ENCODE measurements at regions not wholly inside any gene's neighbourhood (a gene's known extent, or its start where the extent isn't known, plus 50 kb on each side); places are given as distances from the start of the nearest gene placed in this dataset.

DNA sequence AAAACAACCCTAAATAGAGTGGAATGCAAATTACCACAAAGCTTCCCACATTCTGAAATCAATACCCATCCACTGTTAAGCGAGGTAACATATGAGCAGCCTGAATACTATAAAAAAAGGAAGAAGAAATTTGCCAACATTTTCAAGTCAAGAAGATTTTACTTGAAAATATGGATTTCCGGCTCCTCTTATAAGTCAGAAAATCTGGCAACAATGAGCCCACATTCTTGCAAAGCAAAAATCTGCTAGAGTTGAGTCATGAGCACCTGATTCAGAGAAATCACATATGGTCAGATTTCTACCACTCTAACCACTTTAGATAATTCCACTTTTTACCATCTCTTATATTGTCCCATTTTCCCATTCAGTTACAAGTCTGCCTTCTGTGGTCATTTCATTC lies 395.7 kb downstream of the DTHD1 start:
- TF ChIP-seq, protein P1, sequence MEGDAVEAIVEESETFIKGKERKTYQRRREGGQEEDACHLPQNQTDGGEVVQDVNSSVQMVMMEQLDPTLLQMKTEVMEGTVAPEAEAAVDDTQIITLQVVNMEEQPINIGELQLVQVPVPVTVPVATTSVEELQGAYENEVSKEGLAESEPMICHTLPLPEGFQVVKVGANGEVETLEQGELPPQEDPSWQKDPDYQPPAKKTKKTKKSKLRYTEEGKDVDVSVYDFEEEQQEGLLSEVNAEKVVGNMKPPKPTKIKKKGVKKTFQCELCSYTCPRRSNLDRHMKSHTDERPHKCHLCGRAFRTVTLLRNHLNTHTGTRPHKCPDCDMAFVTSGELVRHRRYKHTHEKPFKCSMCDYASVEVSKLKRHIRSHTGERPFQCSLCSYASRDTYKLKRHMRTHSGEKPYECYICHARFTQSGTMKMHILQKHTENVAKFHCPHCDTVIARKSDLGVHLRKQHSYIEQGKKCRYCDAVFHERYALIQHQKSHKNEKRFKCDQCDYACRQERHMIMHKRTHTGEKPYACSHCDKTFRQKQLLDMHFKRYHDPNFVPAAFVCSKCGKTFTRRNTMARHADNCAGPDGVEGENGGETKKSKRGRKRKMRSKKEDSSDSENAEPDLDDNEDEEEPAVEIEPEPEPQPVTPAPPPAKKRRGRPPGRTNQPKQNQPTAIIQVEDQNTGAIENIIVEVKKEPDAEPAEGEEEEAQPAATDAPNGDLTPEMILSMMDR (IDR thresholded peaks at IDR 0.05), result no peak
- no peaks in the 10 kb centered on the region for H3K9me3 ChIP-seq
- ATAC-seq (ENCODE audit: insufficient number of reproducible peaks, low FRiP score, low read depth) (no peak), DNase-seq (ENCODE audit: low spot score) (no peak)
- H3K36me3 ChIP-seq, result no peaks in the 10 kb centered on the region
- no peaks in the 10 kb centered on the region for H3K27me3 ChIP-seq (replicated peaks; ENCODE audit: insufficient read depth)
- no peaks in the 10 kb centered on the region for H3K4me1 ChIP-seq (ENCODE audit: control insufficient read depth in 1 of 2, low read depth in 2 of 2)
- H3K27ac ChIP-seq, result no peak overlapping the region
- H3K4me3 ChIP-seq, result no peak overlapping the region

DNA sequence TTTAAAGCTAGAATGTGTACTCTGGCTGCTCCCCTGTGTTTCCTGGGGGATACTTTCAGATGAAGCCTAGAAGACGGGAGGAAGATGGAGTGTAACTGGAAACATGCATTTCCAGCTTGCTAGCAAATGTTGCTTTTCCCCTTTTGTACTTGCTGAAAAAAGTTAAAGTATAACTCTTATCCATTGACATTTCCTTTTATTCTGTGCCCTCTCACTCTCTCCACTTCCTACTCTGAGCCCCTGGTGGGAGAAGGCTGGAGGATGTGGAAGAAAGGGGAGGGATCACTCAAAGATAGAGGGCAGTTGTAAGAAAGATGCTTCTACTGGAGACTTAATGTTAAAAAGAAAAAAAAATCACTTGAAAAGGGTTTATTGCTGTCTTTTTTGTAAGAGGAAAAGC lies 396.5 kb downstream of the DTHD1 start:
- no peaks in the 10 kb centered on the region for H3K9me3 ChIP-seq
- no peak overlapping the region for H3K27ac ChIP-seq
- DNase-seq (ENCODE audit: low spot score) (no peak), ATAC-seq (ENCODE audit: insufficient number of reproducible peaks, low FRiP score, low read depth) (no peak)
- TF ChIP-seq, protein P1 (IDR thresholded peaks at IDR 0.05), result no peak
- H3K36me3 ChIP-seq, result no peaks in the 10 kb centered on the region
- no peak overlapping the region for H3K4me3 ChIP-seq
- H3K4me1 ChIP-seq (ENCODE audit: control insufficient read depth in 1 of 2, low read depth in 2 of 2), result no peaks in the 10 kb centered on the region
- no peaks in the 10 kb centered on the region for H3K27me3 ChIP-seq (replicated peaks; ENCODE audit: insufficient read depth)

DNA sequence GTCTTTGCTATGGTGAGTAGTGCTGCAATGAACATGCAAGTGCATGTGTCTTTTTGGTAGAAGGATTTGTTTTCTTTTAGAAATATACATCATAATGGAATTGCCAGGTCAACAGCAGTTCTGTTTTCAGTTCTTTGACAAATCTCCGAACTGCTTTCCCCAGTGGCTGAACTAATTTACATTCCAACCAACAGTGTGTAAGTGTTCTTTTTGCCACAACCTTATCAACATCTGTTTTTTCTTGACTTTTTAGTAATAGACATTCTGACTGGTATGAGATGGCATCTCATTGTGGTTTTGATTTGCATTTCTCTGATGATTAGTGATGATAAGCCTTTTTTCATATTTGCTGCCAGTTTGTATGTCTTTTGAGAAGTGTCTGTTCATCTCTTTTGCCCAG lies 406.3 kb downstream of the DTHD1 start:
- DNase-seq (ENCODE audit: low spot score), result no peak
- H3K27me3 ChIP-seq (replicated peaks; ENCODE audit: insufficient read depth), result no peaks in the 10 kb centered on the region
- TF ChIP-seq, protein P1 (IDR thresholded peaks at IDR 0.05), result no peak
- ATAC-seq (ENCODE audit: insufficient number of reproducible peaks, low FRiP score, low read depth), result no peak
- no peaks in the 10 kb centered on the region for H3K9me3 ChIP-seq
- H3K27ac ChIP-seq, result no peak overlapping the region
- no peaks in the 10 kb centered on the region for H3K36me3 ChIP-seq
- H3K4me1 ChIP-seq (ENCODE audit: control insufficient read depth in 1 of 2, low read depth in 2 of 2), result no peaks in the 10 kb centered on the region
- no peak overlapping the region for H3K4me3 ChIP-seq

DNA sequence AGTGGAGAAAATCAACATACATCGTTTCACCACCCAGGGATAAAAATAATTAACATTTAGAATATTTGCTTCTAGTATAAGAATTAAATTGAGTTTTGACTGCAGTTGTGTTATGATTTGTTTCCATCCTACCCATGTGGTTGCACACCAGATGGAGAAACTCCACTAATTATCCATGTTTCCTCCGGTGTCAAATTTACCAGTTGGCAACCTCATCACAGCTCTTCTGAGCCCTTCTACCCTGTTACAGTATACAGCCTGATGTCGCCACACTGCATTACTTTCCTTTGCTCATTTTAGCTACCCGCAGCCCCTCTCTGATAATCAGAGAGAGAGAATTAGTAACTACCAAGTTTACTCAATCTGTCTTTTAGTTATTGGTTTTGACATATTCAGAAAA lies 411.2 kb downstream of the DTHD1 start:
- ATAC-seq (ENCODE audit: insufficient number of reproducible peaks, low FRiP score, low read depth), result no peak

DNA sequence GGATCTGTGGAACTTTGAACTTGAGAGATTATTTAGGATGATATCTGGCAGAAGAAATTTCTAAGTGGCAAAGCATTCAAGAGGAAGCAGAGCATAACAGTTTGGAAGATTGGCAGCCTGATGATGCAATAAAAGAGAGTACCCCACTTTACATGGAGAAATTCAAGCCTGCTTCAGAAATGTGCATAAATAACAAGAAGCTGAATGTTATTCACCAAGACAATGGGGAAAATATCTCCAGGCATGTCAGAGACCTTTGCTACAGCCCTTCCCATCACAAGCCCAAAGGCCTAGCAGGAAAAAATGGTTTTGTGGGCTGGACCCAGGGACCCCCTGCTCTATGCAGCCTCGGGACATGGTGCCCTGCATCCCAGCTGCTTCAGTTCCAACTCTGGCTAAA lies 420.8 kb downstream of the DTHD1 start:
- DNase-seq (ENCODE audit: low spot score) (no peak), ATAC-seq (ENCODE audit: insufficient number of reproducible peaks, low FRiP score, low read depth) (no peak)
- H3K27ac ChIP-seq, result no peak overlapping the region
- no peaks in the 10 kb centered on the region for H3K4me1 ChIP-seq (ENCODE audit: control insufficient read depth in 1 of 2, low read depth in 2 of 2)
- H3K9me3 ChIP-seq, result no peaks in the 10 kb centered on the region
- no peaks in the 10 kb centered on the region for H3K27me3 ChIP-seq (replicated peaks; ENCODE audit: insufficient read depth)
- no peak overlapping the region for H3K4me3 ChIP-seq
- TF ChIP-seq, protein P1 (IDR thresholded peaks at IDR 0.05), result no peak
- no peaks in the 10 kb centered on the region for H3K36me3 ChIP-seq

More for the DNA sequence above, 411.2 kb downstream of the DTHD1 start:
- H3K27me3 ChIP-seq (replicated peaks; ENCODE audit: insufficient read depth), result no peaks in the 10 kb centered on the region
- H3K36me3 ChIP-seq, result no peaks in the 10 kb centered on the region
- H3K4me1 ChIP-seq (ENCODE audit: control insufficient read depth in 1 of 2, low read depth in 2 of 2), result no peaks in the 10 kb centered on the region
- TF ChIP-seq, protein P1 (IDR thresholded peaks at IDR 0.05), result no peak
- no peak for DNase-seq (ENCODE audit: low spot score)
- H3K9me3 ChIP-seq, result no peaks in the 10 kb centered on the region
- no peak overlapping the region for H3K4me3 ChIP-seq
- no peak overlapping the region for H3K27ac ChIP-seq
